IMR-90 (cell line): ENCODE measurements at regions not wholly inside any gene's neighbourhood (a gene's known extent, or its start where the extent isn't known, plus 50 kb on each side); places are given as distances from the start of the nearest gene placed in this dataset.

Experiments
- CTCF ChIP-seq: conservative IDR thresholded peaks from 2 replicates; pipeline ENCODE4 v1.5.1; 2012; ENCODE audit warnings: mild to moderate bottlenecking, low read depth, low read length, improper control_type of control experiment
- FOS ChIP-seq: fragments of 150-350 bp; IDR thresholded peaks from 2 replicates; pipeline ENCODE4 v1.6.1; 2016; ENCODE audit warnings: low read depth, low read length
- POLR2A ChIP-seq: IDR thresholded peaks from 2 replicates; pipeline ENCODE4 v1.6.1; 2012; ENCODE audit warnings: mild to moderate bottlenecking, low read depth, low read length
- RCOR1 ChIP-seq: IDR thresholded peaks from 2 replicates; pipeline ENCODE4 v1.6.1; 2012; ENCODE audit warnings: mild to moderate bottlenecking, low read length, improper control_type of control experiment; ENCODE audit not compliant: insufficient replicate concordance
- RFX5 ChIP-seq: IDR thresholded peaks from 2 replicates; pipeline ENCODE4 v1.8.0; 2012; ENCODE audit warnings: low read depth, mild to moderate bottlenecking, low read length, moderate library complexity
- USF2 ChIP-seq: fragments of 150-350 bp; IDR thresholded peaks from 2 replicates; pipeline ENCODE4 v1.6.1; 2017; ENCODE audit warnings: mild to moderate bottlenecking, antibody characterized with exemption, low read length, low read depth

DNA sequence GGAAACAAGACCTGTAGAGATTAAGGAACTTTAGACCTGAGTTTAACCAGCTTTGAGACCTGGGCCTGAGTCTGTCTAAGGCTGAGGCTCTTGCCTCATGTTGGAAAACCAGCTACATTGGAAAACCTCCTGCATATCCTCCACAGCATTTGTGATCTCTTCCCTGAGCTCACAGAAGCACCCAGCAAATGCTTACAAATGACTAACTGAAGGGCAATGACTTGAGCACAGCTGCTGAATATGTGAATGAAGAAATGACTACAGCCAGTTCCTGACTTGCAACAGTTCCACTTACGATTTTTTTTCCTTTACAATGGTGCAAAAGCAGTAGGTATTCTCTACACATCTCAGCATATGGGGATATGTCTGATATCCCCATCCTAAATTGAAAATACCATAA lies 112.4 kb upstream of the RREB1 start:
- no peak for TF ChIP-seq FOS
- no peak for TF ChIP-seq CTCF
- TF ChIP-seq POLR2A = no peak
- TF ChIP-seq RCOR1 = no peak
- TF ChIP-seq USF2 = no peak
- TF ChIP-seq RFX5 = no peak
